ENCODE measurements at regions not wholly inside any gene's neighbourhood (a gene's known extent, or its start where the extent isn't known, plus 50 kb on each side); places are given as distances from the start of the nearest gene placed in this dataset.

GRCh38 chr6:19972221-19972620 is 135.1 kb downstream of the ID4 start:
- TF ChIP-seq CTCF (IDR thresholded peaks at IDR 0.05 in 4 of 5, conservative IDR thresholded peaks at IDR 0.05 in 1 of 5) (no peak), POLR2A (IDR thresholded peaks at IDR 0.05) (no peak)
